Bronchial epithelial cell (primary cell): ENCODE measurements at regions not wholly inside any gene's neighbourhood (a gene's known extent, or its start where the extent isn't known, plus 50 kb on each side); places are given as distances from the start of the nearest gene placed in this dataset.

ENCODE experiments used
- DNase-seq: peaks from one replicate; pipeline ENCODE4 v3.0.0-alpha.2; 2010; ENCODE audit warnings: low read depth
- FAIRE-seq: peaks from 2 replicates; lab custom pipeline; 2011; peaks lifted over from hg19 to GRCh38; lab: Jason Lieb, UNC
- H3K27me3 ChIP-seq: 2 replicates; pipeline ENCODE4 v1.5.1; 2011; ENCODE audit warnings: low read length; ENCODE audit not compliant: control insufficient read depth, insufficient read depth
- H3K36me3 ChIP-seq: 2 replicates; pipeline ENCODE4 v1.5.1; 2011; ENCODE audit warnings: low read length; ENCODE audit not compliant: control insufficient read depth, insufficient read depth
- H3K4me3 ChIP-seq: 2 replicates; pipeline ENCODE4 v1.5.1; 2011; ENCODE audit warnings: mild to moderate bottlenecking, low read depth, low read length, control low read depth
- CTCF ChIP-seq: IDR thresholded peaks from 2 replicates; pipeline ENCODE4 v1.5.1; 2011; ENCODE audit warnings: mild to moderate bottlenecking, moderate library complexity, low read length, control low read depth, inconsistent platforms; ENCODE audit not compliant: insufficient read depth, severe bottlenecking

DNA sequence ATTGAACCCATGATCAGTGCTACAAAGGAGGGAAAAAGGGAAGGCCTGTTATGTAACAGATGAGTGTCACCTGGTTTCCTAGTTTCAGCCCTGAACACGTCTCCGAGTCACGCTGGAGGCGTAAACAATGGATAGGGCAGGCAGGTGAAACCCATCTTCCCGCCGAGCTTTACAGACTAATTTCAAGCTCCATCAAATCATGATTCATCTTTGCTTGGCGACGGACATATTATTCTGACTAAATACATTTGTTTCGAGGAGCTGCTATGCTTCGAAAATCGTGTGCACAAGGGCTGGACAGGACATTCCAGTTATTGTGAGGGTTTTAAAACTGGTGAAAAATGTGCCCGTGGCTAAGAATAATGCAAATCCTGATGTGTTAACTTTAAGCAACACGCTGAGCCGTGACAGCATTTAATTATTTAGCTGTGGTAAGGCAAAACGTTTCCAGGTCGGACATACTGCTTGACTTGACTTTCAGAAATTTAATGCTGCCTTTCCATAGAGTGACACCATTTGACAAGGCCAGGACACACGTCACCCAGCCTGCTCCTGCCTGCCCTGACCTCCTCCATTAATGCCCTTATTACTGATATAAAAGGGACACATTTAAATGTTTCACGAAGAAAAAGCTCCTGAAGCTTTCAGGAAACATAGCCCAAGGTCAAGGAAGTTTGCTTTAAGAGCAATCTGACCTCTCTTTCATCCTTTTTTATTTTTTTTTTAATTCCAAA is 1203.5 kb upstream of the TMEM132C start:
- no peak overlapping the region for H3K4me3 ChIP-seq
- no peak for DNase-seq

DNA sequence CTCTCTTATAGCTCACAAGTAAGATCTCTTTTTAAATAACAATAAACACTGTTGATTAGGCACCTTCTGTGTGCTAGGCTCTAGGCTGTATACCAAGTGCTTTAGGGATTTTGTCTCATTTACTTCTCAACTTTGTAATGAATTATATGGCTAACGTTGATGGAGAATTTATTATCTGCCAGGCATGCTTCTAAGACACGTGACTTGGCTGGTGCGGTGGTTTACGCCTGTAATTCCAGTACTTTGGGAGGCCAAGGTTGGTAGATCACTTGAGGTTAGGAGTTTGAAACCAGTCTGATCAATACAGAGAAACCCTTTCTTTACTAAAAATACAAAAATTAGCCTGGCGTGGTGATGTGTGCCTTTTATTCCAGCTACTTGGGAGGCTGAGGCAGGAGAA is 1202.8 kb upstream of the TMEM132C start:
- TF ChIP-seq CTCF: no peak
- no peaks in the 10 kb centered on the region for H3K36me3 ChIP-seq
- no peak for DNase-seq
- H3K4me3 ChIP-seq: no peak overlapping the region
- H3K27me3 ChIP-seq: no peaks in the 10 kb centered on the region
- FAIRE-seq: no peak

More for the DNA sequence above, 1203.5 kb upstream of the TMEM132C start:
- Histone ChIP-seq H3K27me3 (no peaks in the 10 kb centered on the region), H3K36me3 (no peaks in the 10 kb centered on the region)
- no peak for TF ChIP-seq CTCF
- FAIRE-seq: no peak

- no peak for FAIRE-seq
- no peak overlapping the region for H3K4me3 ChIP-seq
- H3K36me3 ChIP-seq: no peaks in the 10 kb centered on the region
- H3K27me3 ChIP-seq: no peaks in the 10 kb centered on the region
- DNase-seq: no peak
- TF ChIP-seq CTCF: no peak
Measured at GRCh38 chr12:127065595-127065994, 1201.4 kb upstream of the TMEM132C start.

GRCh38 chr12:127070515-127071157 is 1196.3 kb upstream of the TMEM132C start:
- Histone ChIP-seq H3K27me3 (no peaks in the 10 kb centered on the region), H3K36me3 (no peaks in the 10 kb centered on the region), H3K4me3 (no peak overlapping the region)
- FAIRE-seq (no peak), DNase-seq (peak; percentile 26)
- no peak for TF ChIP-seq CTCF

DNA sequence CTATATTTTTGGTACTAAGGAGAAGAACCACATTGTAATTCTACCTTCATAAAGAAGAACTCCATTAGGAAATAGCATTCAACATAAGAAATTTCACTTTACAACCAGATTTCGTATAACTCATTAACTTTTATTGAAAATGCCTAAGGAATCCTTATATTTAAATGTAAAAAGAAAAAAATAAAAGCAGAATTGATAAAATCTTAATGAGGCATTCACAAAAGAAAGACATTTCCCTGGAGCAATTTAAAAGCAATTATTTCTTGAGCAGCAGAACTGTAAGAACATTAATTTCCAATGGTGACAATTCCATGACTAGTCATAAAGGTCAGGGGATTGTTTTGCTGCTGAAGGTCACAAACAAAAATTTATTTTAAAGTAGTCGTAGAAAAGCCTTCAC is 1192.8 kb upstream of the TMEM132C start:
- no peak for FAIRE-seq
- no peak for DNase-seq
- Histone ChIP-seq H3K36me3 (no peaks in the 10 kb centered on the region), H3K4me3 (no peak overlapping the region), H3K27me3 (no peaks in the 10 kb centered on the region)
- TF ChIP-seq CTCF: no peak
